Esophagus muscularis mucosa (tissue), 4 donors: ENCODE measurements at regions not wholly inside any gene's neighbourhood (a gene's known extent, or its start where the extent isn't known, plus 50 kb on each side); places are given as distances from the start of the nearest gene placed in this dataset.

Source experiments
- EP300 ChIP-seq: sonication (generic); formaldehyde crosslinking; IDR thresholded peaks from one replicate; pipeline ENCODE4 v1.6.1; 2017; ENCODE audit warnings: antibody characterized with exemption
- POLR2A ChIP-seq: fragments of 450-650 bp; IDR thresholded peaks from one replicate; pipeline ENCODE4 v1.6.1; 2017; ENCODE audit warnings: antibody characterized with exemption, moderate library complexity, mild to moderate bottlenecking, low read depth
- POLR2AphosphoS5 ChIP-seq, 2 donors: sonication (generic); formaldehyde crosslinking; IDR thresholded peaks; one replicate each; pipeline ENCODE4 v1.6.1; 2017; ENCODE audit warnings: antibody characterized with exemption in 2 of 2
- TF ChIP-seq, protein P1 (sequence below), 3 experiments: fragments of 200-600 bp in 2 of 3; fragments of 450-650 bp in 1 of 3; sonication (generic) in 2 of 3; IDR thresholded peaks; one replicate each; pipeline ENCODE4 v1.5.1; 2017 to 2019; ENCODE audit warnings: antibody characterized with exemption in 3 of 3, mild to moderate bottlenecking in 2 of 3, moderate library complexity in 1 of 3

DNA sequence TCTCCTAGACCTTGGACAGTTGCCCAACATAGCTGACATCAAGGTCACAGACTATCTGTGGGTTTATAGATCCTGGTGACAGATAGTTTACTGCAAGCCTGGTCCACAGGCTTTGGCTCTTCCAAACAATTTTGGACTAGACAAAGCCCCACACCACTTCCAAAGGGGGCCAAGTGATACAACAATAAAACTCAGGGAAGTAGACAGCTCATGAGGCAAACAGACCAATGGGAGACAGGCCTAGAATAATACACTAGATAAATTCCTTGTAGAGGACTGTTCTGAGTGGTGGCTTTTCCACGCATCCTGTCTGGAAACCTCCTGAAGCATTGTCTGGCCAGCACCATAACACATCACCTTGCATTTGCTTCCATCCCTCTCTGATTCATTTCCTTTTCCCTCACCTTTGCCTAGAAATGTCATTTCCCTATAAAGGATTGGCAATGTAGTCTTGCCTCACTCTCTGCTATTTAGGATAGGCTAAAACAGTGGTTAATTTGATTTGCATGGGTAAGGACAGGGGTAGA, 284.2 kb downstream of the POU4F1 start:
- TF ChIP-seq, protein P1, sequence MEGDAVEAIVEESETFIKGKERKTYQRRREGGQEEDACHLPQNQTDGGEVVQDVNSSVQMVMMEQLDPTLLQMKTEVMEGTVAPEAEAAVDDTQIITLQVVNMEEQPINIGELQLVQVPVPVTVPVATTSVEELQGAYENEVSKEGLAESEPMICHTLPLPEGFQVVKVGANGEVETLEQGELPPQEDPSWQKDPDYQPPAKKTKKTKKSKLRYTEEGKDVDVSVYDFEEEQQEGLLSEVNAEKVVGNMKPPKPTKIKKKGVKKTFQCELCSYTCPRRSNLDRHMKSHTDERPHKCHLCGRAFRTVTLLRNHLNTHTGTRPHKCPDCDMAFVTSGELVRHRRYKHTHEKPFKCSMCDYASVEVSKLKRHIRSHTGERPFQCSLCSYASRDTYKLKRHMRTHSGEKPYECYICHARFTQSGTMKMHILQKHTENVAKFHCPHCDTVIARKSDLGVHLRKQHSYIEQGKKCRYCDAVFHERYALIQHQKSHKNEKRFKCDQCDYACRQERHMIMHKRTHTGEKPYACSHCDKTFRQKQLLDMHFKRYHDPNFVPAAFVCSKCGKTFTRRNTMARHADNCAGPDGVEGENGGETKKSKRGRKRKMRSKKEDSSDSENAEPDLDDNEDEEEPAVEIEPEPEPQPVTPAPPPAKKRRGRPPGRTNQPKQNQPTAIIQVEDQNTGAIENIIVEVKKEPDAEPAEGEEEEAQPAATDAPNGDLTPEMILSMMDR (IDR thresholded peaks at IDR 0.05), result no peak
- no peak for TF ChIP-seq POLR2A
- TF ChIP-seq POLR2AphosphoS5 (IDR thresholded peaks at IDR 0.05), result no peak
- no peak for TF ChIP-seq EP300
